ENCODE measurements at regions not wholly inside any gene's neighbourhood (a gene's known extent, or its start where the extent isn't known, plus 50 kb on each side); places are given as distances from the start of the nearest gene placed in this dataset.

DNA sequence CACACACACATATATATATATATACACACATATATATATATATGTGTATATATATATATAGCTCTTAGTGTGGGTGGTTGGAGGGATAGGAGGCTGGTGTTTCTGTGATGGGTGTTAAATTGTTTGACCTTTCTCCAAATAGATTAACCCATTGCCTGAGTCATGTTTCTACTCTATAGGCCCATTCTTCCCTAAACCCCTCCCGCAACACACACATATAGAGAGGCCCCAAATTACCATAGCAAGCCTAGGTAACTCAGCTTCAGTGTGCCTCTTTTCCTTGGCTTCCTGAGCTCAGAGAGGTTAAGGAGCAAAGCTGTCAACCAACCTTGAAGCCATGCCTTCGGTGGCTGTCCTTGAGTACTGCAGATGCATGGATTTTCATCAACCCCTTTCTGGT is 98.7 kb upstream of the ADO start:
- Histone ChIP-seq H3T11ph (ENCODE audit: low read length) (no peak overlapping the region), H4K5ac (ENCODE audit: insufficient read length, low read depth, low read length) (no peak overlapping the region), H2BK12ac (ENCODE audit: insufficient read length, low read depth, low read length) (no peak overlapping the region), H2BK120ac (ENCODE audit: low read depth, low read length, poor library complexity, severe bottlenecking) (no peak overlapping the region), H3K14ac (ENCODE audit: insufficient read depth, low read length) (no peak overlapping the region), H3K9me3 (ENCODE audit: control insufficient read depth, low read depth, low read length) (no peaks in the 10 kb centered on the region), H2BK5ac (ENCODE audit: insufficient read length, low read length) (no peak overlapping the region), H3K4ac (ENCODE audit: low read depth, low read length) (no peak overlapping the region), H3K9ac (ENCODE audit: extremely low read depth, insufficient read length, low read length) (no peak overlapping the region), H3K27me3 (ENCODE audit: insufficient read depth, low read length) (no peaks in the 10 kb centered on the region), H3K79me1 (ENCODE audit: insufficient read depth, low read depth, low read length, poor library complexity, severe bottlenecking) (no peaks in the 10 kb centered on the region), H3K56ac (ENCODE audit: insufficient read length, low read depth, low read length) (no peak overlapping the region), H3K18ac (ENCODE audit: insufficient read length, low read depth, low read length) (no peak overlapping the region), H4K91ac (ENCODE audit: insufficient read length, low read depth, low read length) (no peak overlapping the region), H2BK20ac (ENCODE audit: low read depth, low read length, poor library complexity, severe bottlenecking) (no peak overlapping the region), H4K20me1 (ENCODE audit: control insufficient read depth, insufficient read depth, insufficient read length) (no peaks in the 10 kb centered on the region), H3K23ac (ENCODE audit: insufficient read length, low read depth, low read length) (no peak overlapping the region), H4K8ac (replicated peaks; ENCODE audit: insufficient read length, low read depth, low read length) (no peak overlapping the region), H2AFZ (ENCODE audit: low read length) (no peak overlapping the region), H2BK15ac (ENCODE audit: low read depth, low read length) (no peak overlapping the region), H3K4me1 (ENCODE audit: insufficient read depth, low read length) (no peaks in the 10 kb centered on the region), H2AK5ac (ENCODE audit: insufficient read length, low read length) (no peak overlapping the region), H3K4me2 (ENCODE audit: insufficient read depth, insufficient read length, low read length) (no peak overlapping the region), H3K79me2 (ENCODE audit: insufficient read depth, low read length) (no peaks in the 10 kb centered on the region), H3K23me2 (ENCODE audit: insufficient read length, low read depth, low read length, poor library complexity, severe bottlenecking) (no peaks in the 10 kb centered on the region), H3K27ac (ENCODE audit: insufficient read length, low read depth, low read length) (no peak overlapping the region)
- Mint-ChIP-seq H3K27me3 (ENCODE audit: low read depth) (peaks cover 4% of the 10 kb centered on the region; the same call in 1 of the 2 replicates), H3K36me3 (ENCODE audit: insufficient read depth in 1 of 3, low read depth in 3 of 3) (peaks cover 0 to 5% (median 0%) of the 10 kb centered on the region in 3 experiments; a peak in 2 of 7 replicates), H3K4me3 (no peak overlapping the region), H3K4me1 (no peaks in the 10 kb centered on the region), H3K27ac (no peak overlapping the region), H3K9me3 (peaks cover 16 to 21% of the 10 kb centered on the region in 2 experiments)
- no CpG with 5 or more reads among the region's 2 CpGs for WGBS (ENCODE audit: extremely low coverage, insufficient read length, low lambda C conversion rate)
- DNase-seq = no peak
- TF ChIP-seq, protein P1, sequence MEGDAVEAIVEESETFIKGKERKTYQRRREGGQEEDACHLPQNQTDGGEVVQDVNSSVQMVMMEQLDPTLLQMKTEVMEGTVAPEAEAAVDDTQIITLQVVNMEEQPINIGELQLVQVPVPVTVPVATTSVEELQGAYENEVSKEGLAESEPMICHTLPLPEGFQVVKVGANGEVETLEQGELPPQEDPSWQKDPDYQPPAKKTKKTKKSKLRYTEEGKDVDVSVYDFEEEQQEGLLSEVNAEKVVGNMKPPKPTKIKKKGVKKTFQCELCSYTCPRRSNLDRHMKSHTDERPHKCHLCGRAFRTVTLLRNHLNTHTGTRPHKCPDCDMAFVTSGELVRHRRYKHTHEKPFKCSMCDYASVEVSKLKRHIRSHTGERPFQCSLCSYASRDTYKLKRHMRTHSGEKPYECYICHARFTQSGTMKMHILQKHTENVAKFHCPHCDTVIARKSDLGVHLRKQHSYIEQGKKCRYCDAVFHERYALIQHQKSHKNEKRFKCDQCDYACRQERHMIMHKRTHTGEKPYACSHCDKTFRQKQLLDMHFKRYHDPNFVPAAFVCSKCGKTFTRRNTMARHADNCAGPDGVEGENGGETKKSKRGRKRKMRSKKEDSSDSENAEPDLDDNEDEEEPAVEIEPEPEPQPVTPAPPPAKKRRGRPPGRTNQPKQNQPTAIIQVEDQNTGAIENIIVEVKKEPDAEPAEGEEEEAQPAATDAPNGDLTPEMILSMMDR (conservative IDR thresholded peaks at IDR 0.05) = no peak

Data from H9 (cell line).